ENCODE measurements at regions not wholly inside any gene's neighbourhood (a gene's known extent, or its start where the extent isn't known, plus 50 kb on each side); places are given as distances from the start of the nearest gene placed in this dataset.

DNA sequence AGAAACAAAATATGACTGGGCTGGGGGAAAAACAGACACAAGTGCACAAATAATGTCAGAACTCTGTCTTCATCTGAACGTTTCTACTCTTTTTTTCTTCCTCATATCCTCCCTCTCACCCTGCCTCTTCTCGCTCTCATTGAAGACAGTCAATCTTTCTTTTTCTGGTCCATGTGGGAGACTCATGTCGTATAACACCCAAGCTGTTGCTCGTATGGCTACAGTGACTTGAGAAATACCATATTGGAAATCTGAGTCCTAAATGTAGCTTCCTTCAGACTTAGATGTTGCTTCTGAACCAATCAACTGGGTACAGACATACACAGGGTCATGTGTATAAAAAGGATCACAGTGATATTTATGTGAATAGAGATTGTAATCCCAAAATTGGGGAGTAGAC is 579.8 kb upstream of the CELF2 start:
- no peak for DNase-seq (ENCODE audit: low read depth)

DNA sequence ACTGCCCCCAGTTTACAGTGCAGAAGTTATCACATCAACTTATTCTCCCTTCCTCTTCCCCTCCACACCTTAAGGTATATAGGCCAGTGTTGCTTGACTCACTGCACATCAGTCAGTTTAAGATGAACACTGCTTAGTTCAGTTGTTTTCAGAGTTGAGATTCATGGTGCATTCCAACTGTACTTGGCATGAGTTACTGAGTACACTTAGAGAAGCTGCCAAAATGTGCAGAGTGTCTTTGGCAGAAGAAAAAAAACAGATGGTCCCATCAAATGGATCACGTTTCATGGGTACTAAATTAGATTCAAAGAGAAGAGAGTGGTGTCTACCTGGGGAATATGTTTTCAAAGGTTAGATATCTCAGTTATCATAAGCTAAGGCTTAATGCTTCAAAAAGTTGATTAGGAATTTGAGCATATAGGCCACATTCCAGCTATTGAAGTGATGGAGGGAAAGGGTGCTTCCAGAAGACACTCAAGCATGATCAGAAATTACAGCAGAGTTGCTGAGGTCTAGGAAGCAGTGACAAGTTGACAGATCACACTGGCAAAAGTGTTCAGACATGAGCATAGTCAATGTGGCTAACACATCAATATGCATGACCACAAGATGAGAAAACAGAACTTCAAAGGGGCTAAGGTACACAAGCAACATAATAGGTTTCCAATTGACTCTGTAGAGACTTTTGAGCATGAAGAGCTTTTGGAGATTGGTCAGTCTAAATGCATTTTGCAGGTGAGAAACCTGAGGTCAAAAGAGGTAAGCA is 579.2 kb upstream of the CELF2 start:
- no peak for DNase-seq (ENCODE audit: low read depth)

GRCh38 chr10:10456856-10457255 is 560.8 kb upstream of the CELF2 start:
- DNase-seq (ENCODE audit: low read depth), result no peak

DNA sequence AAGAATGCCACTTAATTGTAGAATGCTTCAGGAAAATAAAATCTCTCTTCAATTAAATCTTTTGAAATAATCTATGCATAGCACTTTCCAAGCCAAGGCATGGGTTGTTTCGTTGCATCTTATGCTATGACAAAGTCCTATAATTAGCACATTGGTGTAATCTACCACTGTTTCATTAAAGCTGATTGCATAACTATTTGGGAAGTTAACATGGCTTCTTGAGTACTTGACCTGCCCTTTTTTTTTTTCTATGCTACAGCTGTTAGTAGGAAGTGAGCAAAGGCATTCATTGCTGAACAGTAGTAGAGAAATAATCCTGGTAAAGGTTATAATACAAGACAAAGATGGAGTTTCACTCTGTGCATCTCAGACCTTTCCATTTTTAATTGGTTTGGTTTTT is 557.2 kb upstream of the CELF2 start:
- no peak for DNase-seq (ENCODE audit: low read depth)

GRCh38 chr10:10462151-10462941 is 555.3 kb upstream of the CELF2 start:
- DNase-seq (ENCODE audit: low read depth), result no peak

- DNase-seq (ENCODE audit: low read depth), result no peak
These were observed 545.9 kb upstream of the CELF2 start for GRCh38 chr10:10471758-10472157.

GRCh38 chr10:10475812-10476211 is 541.9 kb upstream of the CELF2 start:
- no peak for DNase-seq (ENCODE audit: low read depth)

- DNase-seq (ENCODE audit: low read depth), result no peak
These were observed 539.8 kb upstream of the CELF2 start for GRCh38 chr10:10477844-10478243.

DNA sequence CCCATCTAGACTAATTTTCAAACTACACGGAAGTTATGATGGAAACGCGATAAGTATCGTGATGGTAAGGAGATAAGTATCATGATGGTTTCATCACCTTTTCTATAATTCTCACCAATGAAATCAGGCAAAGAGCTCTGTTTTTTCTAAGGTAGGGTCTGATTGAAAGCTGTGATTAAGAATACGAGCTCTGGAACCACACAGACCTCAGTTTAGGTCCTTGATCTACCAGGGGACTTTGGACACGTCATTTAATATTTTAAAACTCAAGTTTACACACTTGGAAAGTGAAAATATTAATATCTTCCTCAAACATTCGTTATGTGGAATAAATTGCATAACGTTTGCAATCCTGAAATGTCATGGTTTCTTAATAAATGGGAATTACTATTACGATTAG is 538.2 kb upstream of the CELF2 start:
- no peak for DNase-seq (ENCODE audit: low read depth)

DNA sequence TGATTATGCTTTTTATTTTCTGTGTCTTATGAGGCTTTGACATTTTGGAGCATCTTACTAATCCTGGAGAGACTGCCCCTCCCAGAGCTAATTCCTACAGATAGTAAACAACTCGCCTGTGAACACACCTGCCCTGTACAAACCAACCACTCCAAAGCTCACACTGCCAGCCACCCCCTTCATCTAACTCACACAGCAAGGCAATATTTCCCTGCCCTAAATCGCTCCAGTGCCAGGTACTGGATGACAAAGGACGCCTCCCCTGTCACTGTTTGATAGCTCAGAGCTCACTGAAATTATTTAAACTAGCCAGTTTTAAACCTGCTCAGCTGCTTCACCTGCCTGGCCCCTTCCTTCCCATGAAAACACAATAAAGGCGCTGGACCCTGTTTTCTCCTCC is 535.1 kb upstream of the CELF2 start:
- DNase-seq (ENCODE audit: low read depth), result no peak

- no peak for DNase-seq (ENCODE audit: low read depth)
These were observed 528.6 kb upstream of the CELF2 start for GRCh38 chr10:10489076-10489475.

GRCh38 chr10:10489805-10490571 is 527.7 kb upstream of the CELF2 start:
- no peak for DNase-seq (ENCODE audit: low read depth)

DNA sequence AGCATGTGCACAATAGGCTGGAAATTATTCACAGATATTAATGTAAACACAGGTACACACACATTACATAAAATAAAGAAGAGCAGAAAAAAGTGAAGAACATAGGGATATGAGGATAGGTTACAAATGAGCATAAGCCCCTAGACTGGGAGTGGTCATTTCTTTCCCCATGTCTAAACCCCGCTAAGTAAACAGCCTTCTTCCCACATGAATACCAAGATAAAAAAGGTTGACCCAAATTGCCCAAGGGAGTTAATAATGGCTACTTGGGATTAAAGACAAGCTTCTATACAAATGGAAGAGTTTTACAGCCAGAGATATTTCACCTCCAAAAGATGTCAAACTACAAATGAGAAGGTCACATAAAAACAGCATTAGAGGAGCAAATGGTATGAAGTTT is 527.1 kb upstream of the CELF2 start:
- no peak for DNase-seq (ENCODE audit: low read depth)

DNA sequence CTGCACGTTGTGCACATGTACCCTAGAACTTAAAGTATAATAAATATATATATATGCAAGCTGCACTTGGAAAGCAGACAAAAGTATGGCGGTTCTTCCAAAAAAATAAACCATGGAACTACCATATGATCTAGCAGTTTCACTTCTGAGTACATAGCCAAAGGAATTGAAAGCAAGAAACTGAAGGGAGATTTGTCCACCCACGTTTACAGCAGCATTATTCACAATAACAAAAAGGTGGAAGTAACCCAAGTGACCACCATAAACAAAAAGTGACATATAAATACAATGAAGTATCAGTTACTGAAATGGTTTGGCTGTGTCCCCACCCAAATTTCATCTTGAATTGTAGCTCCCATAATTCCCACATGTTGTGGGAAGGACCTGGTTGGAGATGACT is 525.3 kb upstream of the CELF2 start:
- DNase-seq (ENCODE audit: low read depth), result no peak

DNA sequence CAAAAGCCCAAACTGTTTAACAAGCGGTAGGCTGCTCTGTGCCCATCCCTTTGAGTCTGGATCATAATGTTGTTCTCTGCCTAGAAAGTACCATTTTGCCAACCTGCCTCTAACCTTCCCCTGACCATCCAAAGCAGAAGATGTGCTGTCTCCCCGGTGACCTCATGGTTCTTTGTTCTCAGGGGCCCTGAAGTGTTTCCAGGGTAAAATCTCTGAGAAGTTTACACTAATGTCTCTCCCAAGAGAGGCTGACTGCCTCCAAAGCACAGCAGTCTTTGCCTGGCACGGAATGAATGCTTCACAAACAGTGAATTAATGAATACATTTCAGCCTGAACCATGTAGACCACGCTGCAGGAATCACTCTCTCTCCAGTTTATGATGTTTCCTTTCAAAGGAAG is 523.8 kb upstream of the CELF2 start:
- no peak for DNase-seq (ENCODE audit: low read depth)

- DNase-seq (ENCODE audit: low read depth), result no peak
These were observed 520.4 kb upstream of the CELF2 start for GRCh38 chr10:10497245-10497644.

GRCh38 chr10:10498781-10499180 is 518.9 kb upstream of the CELF2 start:
- DNase-seq (ENCODE audit: low read depth), result no peak

DNA sequence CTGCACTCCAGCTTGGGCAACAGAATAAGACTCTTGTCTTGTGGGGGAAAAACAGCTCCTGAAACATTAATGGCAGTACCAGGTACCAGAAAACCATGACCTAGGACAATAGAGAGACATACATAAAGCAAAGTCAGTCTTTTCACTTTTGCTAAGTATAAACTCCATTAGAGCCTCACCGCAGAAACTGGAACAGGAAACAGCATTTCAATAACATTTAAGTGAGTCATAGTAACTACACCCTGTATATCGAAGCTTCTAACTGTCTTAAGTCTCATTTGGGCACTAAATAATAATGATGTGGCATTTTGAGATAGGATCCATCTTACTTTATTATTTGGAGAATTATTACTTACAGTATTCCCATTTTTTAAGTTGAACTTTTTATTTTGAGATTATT is 517.8 kb upstream of the CELF2 start:
- peak; percentile 15 for DNase-seq (ENCODE audit: low read depth)

- peak; percentile 14 for DNase-seq (ENCODE audit: low read depth)
These were observed 516.7 kb upstream of the CELF2 start for GRCh38 chr10:10500937-10501336.

DNA sequence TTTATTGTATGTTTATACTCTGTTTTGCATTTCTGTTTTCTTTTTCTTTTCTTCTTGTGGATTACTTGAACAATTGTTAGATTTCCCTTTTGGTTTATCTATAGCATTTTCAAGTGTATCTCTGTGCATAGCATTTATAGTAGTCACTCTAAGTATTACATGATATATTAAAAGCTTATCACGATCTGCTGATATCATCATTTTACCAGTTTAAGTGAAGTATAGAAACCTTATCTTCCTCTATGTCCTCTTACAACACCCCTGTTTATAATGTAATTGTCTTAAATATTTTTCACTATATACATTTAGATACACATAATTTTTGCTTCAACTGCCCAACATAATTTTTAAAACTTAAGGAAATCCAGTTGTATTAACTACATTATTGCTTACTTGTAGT is 513.9 kb upstream of the CELF2 start:
- no peak for DNase-seq (ENCODE audit: low read depth)

- no peak for DNase-seq (ENCODE audit: low read depth)
These were observed 509.5 kb upstream of the CELF2 start for GRCh38 chr10:10508211-10508610.

DNA sequence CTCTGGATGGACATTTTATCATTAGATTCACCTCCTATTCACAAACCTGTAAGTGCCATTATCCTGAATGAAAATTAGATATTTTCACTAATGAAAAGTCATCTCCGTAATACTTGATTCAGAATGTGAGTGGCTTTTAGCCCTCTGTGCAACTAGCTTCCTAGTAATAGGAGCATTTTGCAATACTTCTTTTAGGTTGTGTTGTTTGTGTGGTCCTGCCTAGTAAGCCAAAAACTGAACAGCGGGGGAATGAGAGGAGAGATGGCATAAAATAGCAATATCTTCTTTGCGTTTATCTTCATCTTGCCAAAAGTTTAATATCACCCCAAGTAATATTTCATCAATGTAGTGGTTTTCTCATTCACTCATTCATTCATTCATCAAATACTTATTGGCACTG is 507.5 kb upstream of the CELF2 start:
- no peak for DNase-seq (ENCODE audit: low read depth)

DNA sequence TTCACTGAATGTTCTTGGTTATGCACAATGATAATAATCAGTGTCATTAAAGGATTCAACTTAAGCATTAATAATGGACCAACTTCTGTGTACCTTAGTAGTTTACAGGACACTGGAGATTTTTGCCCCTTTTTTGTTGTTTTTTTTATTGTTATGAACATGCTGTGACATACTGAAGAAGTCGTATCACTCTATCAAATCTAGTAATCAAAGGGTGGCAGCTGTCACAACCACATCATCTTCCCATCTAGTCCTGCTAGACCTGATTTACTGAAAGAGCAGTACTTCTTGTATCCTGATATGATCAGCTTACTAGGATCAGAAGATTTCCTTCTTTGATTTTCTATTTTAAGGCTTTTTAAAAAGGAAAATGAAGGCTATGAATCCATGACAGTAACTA is 504.6 kb upstream of the CELF2 start:
- DNase-seq (ENCODE audit: low read depth), result no peak

All from RPMI7951 (cell line).